ENCODE measurements at regions not wholly inside any gene's neighbourhood (a gene's known extent, or its start where the extent isn't known, plus 50 kb on each side); places are given as distances from the start of the nearest gene placed in this dataset.

GRCh38 chr1:87450136-87450535 lies 121.5 kb downstream of the LMO4 start:
- TF ChIP-seq POLR2A (IDR thresholded peaks at IDR 0.05; ENCODE audit: low read length) (no peak), GATA1 (IDR thresholded peaks at IDR 0.05; ENCODE audit: low read depth, low read length) (no peak)

All from erythroblast (primary cell).